ENCODE measurements at regions not wholly inside any gene's neighbourhood (a gene's known extent, or its start where the extent isn't known, plus 50 kb on each side); places are given as distances from the start of the nearest gene placed in this dataset.
A peak's percentile ranks its signal among the peaks of the same experiment; 100 is the strongest.

GRCh38 chr11:106281455-106282173 lies 204.2 kb downstream of the AASDHPPT start:
- H3K27me3 ChIP-seq (ENCODE audit: control insufficient read depth in 2 of 2, insufficient read depth in 2 of 2, low read length in 2 of 2), result no peaks in the 10 kb centered on the region
- no peak overlapping the region for H3K4me2 ChIP-seq (ENCODE audit: insufficient read depth, low read length)
- BruUV-seq (replicated peaks), result no TSS peak
- H2AFZ ChIP-seq (ENCODE audit: low read depth, low read length), result no peak overlapping the region
- intact Hi-C loops (cut with micrococcal nuclease) (no loop called here), dilution Hi-C loops (cut with MboI; ENCODE audit: extremely low pct_ligation_motif_present, low sequenced_read_pairs) (no loop called here)
- no peak overlapping the region for H3K4me3 ChIP-seq (replicated peaks in 1 of 3; ENCODE audit: insufficient read depth in 1 of 3, low read depth in 1 of 3, low read length in 3 of 3)
- no peaks in the 10 kb centered on the region for H3K4me1 ChIP-seq (ENCODE audit: control insufficient read depth, extremely low read depth, insufficient read depth, low read length)
- H3K9me1 ChIP-seq (replicated peaks; ENCODE audit: control insufficient read depth, extremely low read depth, insufficient read depth, low read length), result no peaks in the 10 kb centered on the region
- H3K36me3 ChIP-seq (ENCODE audit: control insufficient read depth in 2 of 2, extremely low read depth in 1 of 2, insufficient read depth in 2 of 2, low read length in 2 of 2), result no peaks in the 10 kb centered on the region
- ChIA-PET POLR2A (no interaction called here), CTCF (no interaction called here)
- no peaks in the 10 kb centered on the region for H3K79me2 ChIP-seq (ENCODE audit: control insufficient read depth, insufficient read depth, low read length)
- no peak for DNase-seq (ENCODE audit: low read depth, low spot score)
- no peak for FAIRE-seq
- TF ChIP-seq MAX (IDR thresholded peaks at IDR 0.05; ENCODE audit: insufficient read depth, insufficient read length) (no peak), MYC (IDR thresholded peaks at IDR 0.05; ENCODE audit: low read depth, low read length) (no peak), EZH2 (IDR thresholded peaks at IDR 0.05; ENCODE audit: borderline replicate concordance, low read depth, low read length, severe bottlenecking) (no peak), GATA2 (IDR thresholded peaks at IDR 0.05; ENCODE audit: insufficient read depth, insufficient read length, low read depth, low read length) (no peak), JUN (IDR thresholded peaks at IDR 0.05; ENCODE audit: borderline replicate concordance, insufficient read depth, insufficient read length, low read depth) (no peak), CTCF (IDR thresholded peaks at IDR 0.05; ENCODE audit: extremely low read depth in 1 of 2, insufficient read depth in 1 of 2, low read depth in 1 of 2, low read length in 2 of 2) (no peak), FOS (IDR thresholded peaks at IDR 0.05; ENCODE audit: borderline replicate concordance, insufficient read depth, low read length) (peak; percentile 34), POLR2A (IDR thresholded peaks at IDR 0.05; ENCODE audit: low read depth, low read length) (no peak)
- H3K9ac ChIP-seq (replicated peaks; ENCODE audit: extremely low read depth, insufficient read depth, low read length), result no peak overlapping the region
- H4K20me1 ChIP-seq (replicated peaks; ENCODE audit: control insufficient read depth, extremely low read depth, insufficient read depth, low read length), result no peaks in the 10 kb centered on the region
- peaks cover 2% of the 10 kb centered on the region for H3K9me3 ChIP-seq (replicated peaks; ENCODE audit: control insufficient read depth, insufficient read depth, low read length)
- H3K27ac ChIP-seq (ENCODE audit: insufficient read depth, low read depth, low read length), result no peak overlapping the region

Data from endothelial cell of umbilical vein (primary cell).